HG02571 (cell line): ENCODE measurements at regions not wholly inside any gene's neighbourhood (a gene's known extent, or its start where the extent isn't known, plus 50 kb on each side); places are given as distances from the start of the nearest gene placed in this dataset.
"Not testable (repeated sequence)": the region's sequence is repeated elsewhere in the genome, so short reads cannot be mapped to it uniquely, and the experiment has no call there.

ENCODE experiments used
- ATAC-seq: cut with Tn5 transposase; IDR thresholded peaks from one replicate; pipeline ENCODE4 v1.9.1; 2021; ENCODE audit warnings: mild to moderate bottlenecking, moderate library complexity; ENCODE audit not compliant: unreplicated experiment

- ATAC-seq: no peak
Observed at GRCh38 chr3:159502986-159503385, 485.6 kb upstream of the IL12A start.

GRCh38 chr3:159510988-159511387 is 477.6 kb upstream of the IL12A start:
- ATAC-seq: not testable (repeated sequence)

GRCh38 chr3:159513444-159513843 is 475.2 kb upstream of the IL12A start:
- no peak for ATAC-seq

- no peak for ATAC-seq
Observed at GRCh38 chr3:159513867-159514380, 474.7 kb upstream of the IL12A start.

- ATAC-seq: no peak
Observed at GRCh38 chr3:159517105-159517504, 471.5 kb upstream of the IL12A start.

- ATAC-seq: no peak
Observed at GRCh38 chr3:159520638-159521037, 468.0 kb upstream of the IL12A start.

- no peak for ATAC-seq
Observed at GRCh38 chr3:159522276-159522675, 466.4 kb upstream of the IL12A start.

- no peak for ATAC-seq
Observed at GRCh38 chr3:159528251-159528895, 460.3 kb upstream of the IL12A start.

- ATAC-seq: no peak
Observed at GRCh38 chr3:159532577-159532976, 456.1 kb upstream of the IL12A start.

GRCh38 chr3:159534496-159534895 is 454.1 kb upstream of the IL12A start:
- ATAC-seq: no peak

- ATAC-seq: no peak
Observed at GRCh38 chr3:159536876-159537275, 451.8 kb upstream of the IL12A start.

- no peak for ATAC-seq
Observed at GRCh38 chr3:159538507-159538906, 450.1 kb upstream of the IL12A start.

GRCh38 chr3:159540882-159541495 is 447.6 kb upstream of the IL12A start:
- no peak for ATAC-seq

- no peak for ATAC-seq
Observed at GRCh38 chr3:159548675-159549335, 439.8 kb upstream of the IL12A start.

- ATAC-seq: no peak
Observed at GRCh38 chr3:159555205-159555604, 433.4 kb upstream of the IL12A start.

- ATAC-seq: no peak
Observed at GRCh38 chr3:159559771-159560170, 428.9 kb upstream of the IL12A start.

- no peak for ATAC-seq
Observed at GRCh38 chr3:159560214-159560979, 428.2 kb upstream of the IL12A start.

GRCh38 chr3:159565313-159565712 is 423.3 kb upstream of the IL12A start:
- no peak for ATAC-seq

GRCh38 chr3:159583662-159584061 is 405.0 kb upstream of the IL12A start:
- no peak for ATAC-seq

- ATAC-seq: no peak
Observed at GRCh38 chr3:159584421-159584820, 404.2 kb upstream of the IL12A start.

GRCh38 chr3:159586571-159587202 is 401.9 kb upstream of the IL12A start:
- no peak for ATAC-seq
